GM18907 (cell line): ENCODE measurements at regions not wholly inside any gene's neighbourhood (a gene's known extent, or its start where the extent isn't known, plus 50 kb on each side); places are given as distances from the start of the nearest gene placed in this dataset.
"Not testable (repeated sequence)": the region's sequence is repeated elsewhere in the genome, so short reads cannot be mapped to it uniquely, and the experiment has no call there.

Experiments
- ATAC-seq: cut with Tn5 transposase; IDR thresholded peaks from one replicate; pipeline ENCODE4 v1.9.1; 2021; ENCODE audit warnings: mild to moderate bottlenecking, moderate library complexity; ENCODE audit not compliant: unreplicated experiment

GRCh38 chr6:6995328-6995727 is 112.4 kb upstream of the RREB1 start:
- no peak for ATAC-seq

- no peak for ATAC-seq
These were observed 111.6 kb upstream of the RREB1 start for GRCh38 chr6:6996124-6996523.

- no peak for ATAC-seq
These were observed 110.2 kb upstream of the RREB1 start for GRCh38 chr6:6997263-6998193.

GRCh38 chr6:6998194-6998569 is 109.6 kb upstream of the RREB1 start:
- ATAC-seq: no peak

GRCh38 chr6:7000825-7001777 is 106.7 kb upstream of the RREB1 start:
- no peak for ATAC-seq

GRCh38 chr6:7003041-7003440 is 104.7 kb upstream of the RREB1 start:
- no peak for ATAC-seq

- no peak for ATAC-seq
These were observed 103.0 kb upstream of the RREB1 start for GRCh38 chr6:7004581-7005297.

GRCh38 chr6:7006515-7007191 is 101.1 kb upstream of the RREB1 start:
- no peak for ATAC-seq

- ATAC-seq: no peak
These were observed 99.2 kb upstream of the RREB1 start for GRCh38 chr6:7008451-7008988.

GRCh38 chr6:7016226-7016625 is 91.5 kb upstream of the RREB1 start:
- no peak for ATAC-seq

- no peak for ATAC-seq
These were observed 86.5 kb upstream of the RREB1 start for GRCh38 chr6:7021301-7021700.

- ATAC-seq: no peak
These were observed 81.9 kb upstream of the RREB1 start for GRCh38 chr6:7025861-7026260.

GRCh38 chr6:7028963-7029362 is 78.8 kb upstream of the RREB1 start:
- ATAC-seq: not testable (repeated sequence)

- ATAC-seq: not testable (repeated sequence)
These were observed 76.8 kb upstream of the RREB1 start for GRCh38 chr6:7030968-7031367.

GRCh38 chr6:7033202-7033601 is 74.6 kb upstream of the RREB1 start:
- ATAC-seq: no peak

GRCh38 chr6:7034055-7034454 is 73.7 kb upstream of the RREB1 start:
- ATAC-seq: no peak

GRCh38 chr6:7035837-7036249 is 71.9 kb upstream of the RREB1 start:
- no peak for ATAC-seq

- peak; percentile 66 for ATAC-seq
These were observed 66.2 kb upstream of the RREB1 start for GRCh38 chr6:7041511-7042026.

- ATAC-seq: no peak
These were observed 65.6 kb upstream of the RREB1 start for GRCh38 chr6:7042056-7042653.
